A549 (cell line): ENCODE measurements at regions not wholly inside any gene's neighbourhood (a gene's known extent, or its start where the extent isn't known, plus 50 kb on each side); places are given as distances from the start of the nearest gene placed in this dataset.

Experiments used
- CBX2 ChIP-seq: fragments of 200-600 bp; sonication (generic); IDR thresholded peaks from 2 replicates; pipeline ENCODE4 v1.6.1; 2016; ENCODE audit warnings: low read depth, mild to moderate bottlenecking, borderline replicate concordance
- EP300 ChIP-seq, 2 experiments: fragments of >200 bp; sonication (Bioruptor Twin); formaldehyde crosslinking; IDR thresholded peaks; 2 replicates in 1 of 2; 3 replicates in 1 of 2; pipeline ENCODE4 v1.6.1; 2016 to 2017
- HDAC2 ChIP-seq: fragments of 200-600 bp; sonication (generic); IDR thresholded peaks from 2 replicates; pipeline ENCODE4 v1.6.1; 2016
- PHF8 ChIP-seq: fragments of 200-600 bp; sonication (generic); IDR thresholded peaks from 2 replicates; pipeline ENCODE4 v1.6.1; 2016; ENCODE audit warnings: low read depth, mild to moderate bottlenecking, antibody characterized with exemption, moderate library complexity, borderline replicate concordance
- POLR2A ChIP-seq: IDR thresholded peaks from 2 replicates; pipeline ENCODE4 v1.6.1; 2012; ENCODE audit warnings: mild to moderate bottlenecking, low read length
- POLR2AphosphoS2 ChIP-seq: conservative IDR thresholded peaks from 2 replicates; pipeline ENCODE4 v1.6.1; 2012; ENCODE audit warnings: low read length, improper control_type of control experiment, inconsistent platforms
- RAD21 ChIP-seq, 2 experiments: fragments of >200 bp in 1 of 2; sonication (Bioruptor Twin) in 1 of 2; formaldehyde crosslinking in 1 of 2; IDR thresholded peaks in 1 of 2; conservative IDR thresholded peaks in 1 of 2; 2 replicates in 1 of 2; 3 replicates in 1 of 2; pipeline ENCODE4 v1.6.1; 2012 to 2018; ENCODE audit warnings: inconsistent platforms in 1 of 2
- ZNF302 ChIP-seq: fragments of 250-450 bp; sonication (Bioruptor Pico); IDR thresholded peaks from 2 replicates; pipeline ENCODE4 v1.9.0; 2021; ENCODE audit warnings: inconsistent platforms, mild to moderate bottlenecking, moderate library complexity
- TF ChIP-seq, protein P1 (sequence below): fragments of >200 bp; sonication (Bioruptor Twin); formaldehyde crosslinking; IDR thresholded peaks from 3 replicates; pipeline ENCODE4 v1.5.1; 2016
- TF ChIP-seq, protein P2 (sequence below): IDR thresholded peaks from 2 replicates; pipeline ENCODE4 v1.6.1; 2012
- TF ChIP-seq, protein P3 (sequence below): fragments of 200-600 bp; sonication (generic); IDR thresholded peaks from 2 replicates; pipeline ENCODE4 v1.6.1; 2016; ENCODE audit warnings: antibody characterized with exemption, mild to moderate bottlenecking, moderate library complexity
- TF ChIP-seq, protein P4 (sequence below): fragments of 250-450 bp; sonication (Bioruptor Pico); IDR thresholded peaks from 2 replicates; pipeline ENCODE4 v1.5.0; 2020; ENCODE audit warnings: low read depth, mild to moderate bottlenecking, moderate library complexity

DNA sequence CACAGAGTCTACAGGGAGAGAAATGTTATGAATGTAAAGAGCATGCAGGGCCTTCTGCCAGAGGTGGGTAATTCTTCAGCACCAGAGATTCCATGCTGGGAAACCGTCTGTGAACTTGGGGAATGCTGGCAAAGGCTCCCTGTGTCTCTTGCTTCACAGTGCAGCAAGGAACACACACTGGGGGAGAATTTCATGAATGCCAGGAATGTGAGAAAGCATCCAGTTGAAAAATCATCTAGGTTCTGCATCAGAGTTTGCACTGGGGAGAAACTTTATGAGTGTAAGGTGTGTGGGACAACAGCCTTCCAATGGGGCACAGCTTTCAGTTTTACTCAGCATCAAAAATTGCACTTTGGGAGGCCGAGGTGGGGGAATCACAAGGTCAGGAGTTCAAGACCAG, 224.3 kb upstream of the IGFBP3 start:
- TF ChIP-seq, protein P1, sequence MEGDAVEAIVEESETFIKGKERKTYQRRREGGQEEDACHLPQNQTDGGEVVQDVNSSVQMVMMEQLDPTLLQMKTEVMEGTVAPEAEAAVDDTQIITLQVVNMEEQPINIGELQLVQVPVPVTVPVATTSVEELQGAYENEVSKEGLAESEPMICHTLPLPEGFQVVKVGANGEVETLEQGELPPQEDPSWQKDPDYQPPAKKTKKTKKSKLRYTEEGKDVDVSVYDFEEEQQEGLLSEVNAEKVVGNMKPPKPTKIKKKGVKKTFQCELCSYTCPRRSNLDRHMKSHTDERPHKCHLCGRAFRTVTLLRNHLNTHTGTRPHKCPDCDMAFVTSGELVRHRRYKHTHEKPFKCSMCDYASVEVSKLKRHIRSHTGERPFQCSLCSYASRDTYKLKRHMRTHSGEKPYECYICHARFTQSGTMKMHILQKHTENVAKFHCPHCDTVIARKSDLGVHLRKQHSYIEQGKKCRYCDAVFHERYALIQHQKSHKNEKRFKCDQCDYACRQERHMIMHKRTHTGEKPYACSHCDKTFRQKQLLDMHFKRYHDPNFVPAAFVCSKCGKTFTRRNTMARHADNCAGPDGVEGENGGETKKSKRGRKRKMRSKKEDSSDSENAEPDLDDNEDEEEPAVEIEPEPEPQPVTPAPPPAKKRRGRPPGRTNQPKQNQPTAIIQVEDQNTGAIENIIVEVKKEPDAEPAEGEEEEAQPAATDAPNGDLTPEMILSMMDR: no peak
- TF ChIP-seq RAD21 (conservative IDR thresholded peaks at IDR 0.05 in 1 of 2, IDR thresholded peaks at IDR 0.05 in 1 of 2) (peak; percentile 47 to 74; a peak in 4 of 5 replicates), CBX2 (no peak), EP300 (IDR thresholded peaks at IDR 0.05) (peak; percentile 93 to 97), POLR2A (no peak), ZNF302 (CRISPR knock-in tag) (no peak), POLR2AphosphoS2 (no peak), HDAC2 (no peak), PHF8 (no peak)
- TF ChIP-seq, protein P2, sequence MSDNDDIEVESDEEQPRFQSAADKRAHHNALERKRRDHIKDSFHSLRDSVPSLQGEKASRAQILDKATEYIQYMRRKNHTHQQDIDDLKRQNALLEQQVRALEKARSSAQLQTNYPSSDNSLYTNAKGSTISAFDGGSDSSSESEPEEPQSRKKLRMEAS: peak; percentile 89
- TF ChIP-seq, protein P3, sequence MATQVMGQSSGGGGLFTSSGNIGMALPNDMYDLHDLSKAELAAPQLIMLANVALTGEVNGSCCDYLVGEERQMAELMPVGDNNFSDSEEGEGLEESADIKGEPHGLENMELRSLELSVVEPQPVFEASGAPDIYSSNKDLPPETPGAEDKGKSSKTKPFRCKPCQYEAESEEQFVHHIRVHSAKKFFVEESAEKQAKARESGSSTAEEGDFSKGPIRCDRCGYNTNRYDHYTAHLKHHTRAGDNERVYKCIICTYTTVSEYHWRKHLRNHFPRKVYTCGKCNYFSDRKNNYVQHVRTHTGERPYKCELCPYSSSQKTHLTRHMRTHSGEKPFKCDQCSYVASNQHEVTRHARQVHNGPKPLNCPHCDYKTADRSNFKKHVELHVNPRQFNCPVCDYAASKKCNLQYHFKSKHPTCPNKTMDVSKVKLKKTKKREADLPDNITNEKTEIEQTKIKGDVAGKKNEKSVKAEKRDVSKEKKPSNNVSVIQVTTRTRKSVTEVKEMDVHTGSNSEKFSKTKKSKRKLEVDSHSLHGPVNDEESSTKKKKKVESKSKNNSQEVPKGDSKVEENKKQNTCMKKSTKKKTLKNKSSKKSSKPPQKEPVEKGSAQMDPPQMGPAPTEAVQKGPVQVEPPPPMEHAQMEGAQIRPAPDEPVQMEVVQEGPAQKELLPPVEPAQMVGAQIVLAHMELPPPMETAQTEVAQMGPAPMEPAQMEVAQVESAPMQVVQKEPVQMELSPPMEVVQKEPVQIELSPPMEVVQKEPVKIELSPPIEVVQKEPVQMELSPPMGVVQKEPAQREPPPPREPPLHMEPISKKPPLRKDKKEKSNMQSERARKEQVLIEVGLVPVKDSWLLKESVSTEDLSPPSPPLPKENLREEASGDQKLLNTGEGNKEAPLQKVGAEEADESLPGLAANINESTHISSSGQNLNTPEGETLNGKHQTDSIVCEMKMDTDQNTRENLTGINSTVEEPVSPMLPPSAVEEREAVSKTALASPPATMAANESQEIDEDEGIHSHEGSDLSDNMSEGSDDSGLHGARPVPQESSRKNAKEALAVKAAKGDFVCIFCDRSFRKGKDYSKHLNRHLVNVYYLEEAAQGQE: no peak
- TF ChIP-seq, protein P4, sequence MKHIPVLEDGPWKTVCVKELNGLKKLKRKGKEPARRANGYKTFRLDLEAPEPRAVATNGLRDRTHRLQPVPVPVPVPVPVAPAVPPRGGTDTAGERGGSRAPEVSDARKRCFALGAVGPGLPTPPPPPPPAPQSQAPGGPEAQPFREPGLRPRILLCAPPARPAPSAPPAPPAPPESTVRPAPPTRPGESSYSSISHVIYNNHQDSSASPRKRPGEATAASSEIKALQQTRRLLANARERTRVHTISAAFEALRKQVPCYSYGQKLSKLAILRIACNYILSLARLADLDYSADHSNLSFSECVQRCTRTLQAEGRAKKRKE: no peak; the same call in 1 of the 2 replicates
